WTC11 (cell line): ENCODE measurements at regions not wholly inside any gene's neighbourhood (a gene's known extent, or its start where the extent isn't known, plus 50 kb on each side); places are given as distances from the start of the nearest gene placed in this dataset.

Source experiments
- ATAC-seq: fragments of 200-7000 bp; cut with Tn5 transposase; 2 replicates; pipeline ENCODE4 v1.10.0; 2021; ENCODE audit warnings: mild to moderate bottlenecking, moderate library complexity
- CTCF ChIA-PET: fragments of 300-600 bp; sonication (Branson Sonifier 250); formaldehyde crosslinking; loops from one replicate; lab custom pipeline; 2021; ENCODE audit warnings: antibody characterized with exemption; lab: Charles Lee
- POLR2A ChIA-PET: fragments of 350-600 bp; sonication (Branson Sonifier 250); formaldehyde crosslinking; loops from one replicate; lab custom pipeline; 2021; ENCODE audit warnings: antibody characterized with exemption; lab: Charles Lee
- DNase-seq: peaks from one replicate; pipeline ENCODE4 v3.0.0; 2021; ENCODE audit warnings: low spot score
- H3K27ac Mint-ChIP-seq: 2 replicates; pipeline ENCODE4 v1.8.0; 2021; ENCODE audit warnings: mixed read lengths
- H3K27me3 Mint-ChIP-seq: 2 replicates; pipeline ENCODE4 v1.8.0; 2021; ENCODE audit warnings: low read depth, mild to moderate bottlenecking, moderate library complexity, mixed read lengths
- H3K36me3 Mint-ChIP-seq: 2 replicates; pipeline ENCODE4 v1.8.0; 2021; ENCODE audit warnings: mixed read lengths
- H3K4me1 Mint-ChIP-seq: 2 replicates; pipeline ENCODE4 v1.8.0; 2022; ENCODE audit warnings: mixed read lengths
- H3K4me3 Mint-ChIP-seq: 2 replicates; pipeline ENCODE4 v1.8.0; 2021; ENCODE audit warnings: mild to moderate bottlenecking, moderate library complexity, mixed read lengths
- H3K9me3 Mint-ChIP-seq: 2 replicates; pipeline ENCODE4 v1.8.0; 2021; ENCODE audit warnings: mixed read lengths
- ATF1 ChIP-seq: sonication (generic); formaldehyde crosslinking; IDR thresholded peaks from 2 replicates; pipeline ENCODE4 v1.8.1; 2023; ENCODE audit warnings: mild to moderate bottlenecking, moderate library complexity, missing genetic modification reagents
- CBFB ChIP-seq: sonication (generic); formaldehyde crosslinking; IDR thresholded peaks from 2 replicates; pipeline ENCODE4 v1.8.1; 2022; ENCODE audit warnings: mild to moderate bottlenecking, low read depth, missing genetic modification reagents
- ESRRA ChIP-seq: sonication (generic); formaldehyde crosslinking; IDR thresholded peaks from 2 replicates; pipeline ENCODE4 v1.8.1; 2022; ENCODE audit warnings: mild to moderate bottlenecking, missing genetic modification reagents, borderline replicate concordance
- FOXK1 ChIP-seq: sonication (generic); formaldehyde crosslinking; IDR thresholded peaks from 2 replicates; pipeline ENCODE4 v1.8.0; 2022; ENCODE audit warnings: mild to moderate bottlenecking, moderate library complexity, missing genetic modification reagents
- HMGA2 ChIP-seq: fragments of 250-450 bp; sonication (Bioruptor Pico); IDR thresholded peaks from 2 replicates; pipeline ENCODE4 v1.4.0; 2021; ENCODE audit warnings: mild to moderate bottlenecking, moderate library complexity
- JAZF1 ChIP-seq: fragments of 250-450 bp; sonication (Bioruptor Pico); IDR thresholded peaks from 2 replicates; pipeline ENCODE4 v1.9.0; 2021; ENCODE audit warnings: moderate library complexity, mild to moderate bottlenecking, inconsistent platforms
- NR1H2 ChIP-seq: sonication (generic); formaldehyde crosslinking; IDR thresholded peaks from 2 replicates; pipeline ENCODE4 v1.9.0; 2021; ENCODE audit warnings: mild to moderate bottlenecking, moderate library complexity, missing genetic modification reagents
- PRRX2 ChIP-seq: fragments of 250-450 bp; sonication (Bioruptor Pico); IDR thresholded peaks from 2 replicates; pipeline ENCODE4 v1.8.0; 2021; ENCODE audit warnings: mild to moderate bottlenecking
- RELA ChIP-seq: sonication (generic); formaldehyde crosslinking; IDR thresholded peaks from 2 replicates; pipeline ENCODE4 v1.8.1; 2022; ENCODE audit warnings: missing genetic modification reagents, mild to moderate bottlenecking, borderline replicate concordance
- SMAD4 ChIP-seq: sonication (generic); formaldehyde crosslinking; IDR thresholded peaks from 2 replicates; pipeline ENCODE4 v1.8.0; 2022; ENCODE audit warnings: mild to moderate bottlenecking, missing genetic modification reagents
- SP1 ChIP-seq: sonication (generic); formaldehyde crosslinking; conservative IDR thresholded peaks from 2 replicates; pipeline ENCODE4 v1.8.1; 2022; ENCODE audit warnings: missing genetic modification reagents
- TEAD4 ChIP-seq: sonication (generic); formaldehyde crosslinking; IDR thresholded peaks from 2 replicates; pipeline ENCODE4 v1.8.0; 2022; ENCODE audit warnings: mild to moderate bottlenecking, missing genetic modification reagents
- ZNF121 ChIP-seq: sonication (generic); formaldehyde crosslinking; IDR thresholded peaks from 2 replicates; pipeline ENCODE4 v1.8.0; 2023; ENCODE audit warnings: missing genetic modification reagents
- ZNF219 ChIP-seq: sonication (generic); formaldehyde crosslinking; IDR thresholded peaks from 2 replicates; pipeline ENCODE4 v1.8.0; 2023; ENCODE audit warnings: missing genetic modification reagents, mild to moderate bottlenecking, borderline replicate concordance
- ZNF232 ChIP-seq: sonication (generic); formaldehyde crosslinking; IDR thresholded peaks from 2 replicates; pipeline ENCODE4 v1.8.0; 2022; ENCODE audit warnings: mild to moderate bottlenecking, missing genetic modification reagents
- TF ChIP-seq, protein P1 (sequence below): sonication (generic); formaldehyde crosslinking; IDR thresholded peaks from 2 replicates; pipeline ENCODE4 v1.8.1; 2023; ENCODE audit warnings: mild to moderate bottlenecking, missing genetic modification reagents, moderate library complexity
- TF ChIP-seq, protein P2 (sequence below): sonication (generic); formaldehyde crosslinking; IDR thresholded peaks from 2 replicates; pipeline ENCODE4 v1.8.0; 2022; ENCODE audit warnings: mild to moderate bottlenecking, missing genetic modification reagents
- TF ChIP-seq, protein P3 (sequence below): sonication (generic); formaldehyde crosslinking; IDR thresholded peaks from 2 replicates; pipeline ENCODE4 v1.8.1; 2022; ENCODE audit warnings: mild to moderate bottlenecking, missing genetic modification reagents, moderate library complexity, borderline replicate concordance
- TF ChIP-seq, protein P4 (sequence below): sonication (generic); formaldehyde crosslinking; IDR thresholded peaks from 2 replicates; pipeline ENCODE4 v1.8.1; 2023; ENCODE audit warnings: mild to moderate bottlenecking, missing genetic modification reagents, borderline replicate concordance
- TF ChIP-seq, protein P5 (sequence below): sonication (generic); formaldehyde crosslinking; conservative IDR thresholded peaks from 2 replicates; pipeline ENCODE4 v1.8.1; 2022; ENCODE audit warnings: mild to moderate bottlenecking, missing genetic modification reagents
- TF ChIP-seq, protein P6 (sequence below): fragments of 250-450 bp; sonication (Bioruptor Pico); IDR thresholded peaks from 2 replicates; pipeline ENCODE4 v1.9.0; 2021; ENCODE audit warnings: mild to moderate bottlenecking, borderline replicate concordance
- TF ChIP-seq, protein P7 (sequence below): sonication (generic); formaldehyde crosslinking; IDR thresholded peaks from 2 replicates; pipeline ENCODE4 v1.8.0; 2022; ENCODE audit warnings: mild to moderate bottlenecking, missing genetic modification reagents

DNA sequence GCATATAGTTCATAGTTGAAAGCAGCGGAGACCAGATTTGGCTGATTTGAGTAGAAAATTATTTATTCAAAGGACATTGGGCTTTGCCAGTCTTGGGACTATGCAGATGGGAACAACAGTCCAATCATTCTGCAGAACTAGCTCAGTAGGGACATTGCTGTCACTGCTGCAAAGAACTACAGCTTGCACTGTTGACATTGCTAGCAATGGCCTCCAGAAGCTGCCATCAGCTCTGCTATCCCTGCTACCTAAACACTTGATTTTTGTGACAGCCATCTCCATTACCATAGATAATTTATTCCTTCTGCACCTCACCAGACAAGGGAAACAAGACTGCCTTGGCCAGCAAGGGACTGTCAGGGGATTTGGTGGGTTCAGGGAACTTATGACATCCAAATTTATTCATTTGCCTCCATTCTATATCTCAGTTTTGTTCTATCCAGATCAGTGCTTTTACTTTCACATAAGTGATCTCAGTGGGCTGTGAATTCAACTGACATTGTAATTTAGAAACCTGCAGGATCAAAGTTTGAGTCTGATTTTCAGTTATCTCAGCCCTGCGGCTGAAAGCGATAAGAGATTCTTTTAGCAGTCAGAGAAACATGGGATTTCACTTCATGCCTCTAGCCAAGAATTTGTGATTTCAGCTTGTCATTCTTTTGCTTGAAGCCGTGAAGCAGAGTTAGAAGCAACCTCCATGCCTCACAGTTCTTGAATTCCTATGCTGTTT lies 136.7 kb upstream of the FBXO33 start:
- DNase-seq (no peak), ATAC-seq (no peak)
- Mint-ChIP-seq H3K9me3 (peaks cover 4% of the 10 kb centered on the region), H3K4me3 (no peak overlapping the region), H3K27me3 (no peaks in the 10 kb centered on the region), H3K4me1 (no peaks in the 10 kb centered on the region), H3K27ac (no peak overlapping the region), H3K36me3 (no peaks in the 10 kb centered on the region)
- TF ChIP-seq JAZF1 (CRISPR knock-in tag), result no peak
- no peak for TF ChIP-seq CBFB (CRISPR knock-in tag)
- no peak for TF ChIP-seq NR1H2 (CRISPR knock-in tag)
- no peak for TF ChIP-seq FOXK1 (CRISPR knock-in tag)
- no peak for TF ChIP-seq HMGA2
- no peak for TF ChIP-seq ATF1 (CRISPR knock-in tag)
- TF ChIP-seq ZNF219 (CRISPR knock-in tag), result no peak
- CTCF ChIA-PET, result no interaction called here
- POLR2A ChIA-PET, result no interaction called here

DNA sequence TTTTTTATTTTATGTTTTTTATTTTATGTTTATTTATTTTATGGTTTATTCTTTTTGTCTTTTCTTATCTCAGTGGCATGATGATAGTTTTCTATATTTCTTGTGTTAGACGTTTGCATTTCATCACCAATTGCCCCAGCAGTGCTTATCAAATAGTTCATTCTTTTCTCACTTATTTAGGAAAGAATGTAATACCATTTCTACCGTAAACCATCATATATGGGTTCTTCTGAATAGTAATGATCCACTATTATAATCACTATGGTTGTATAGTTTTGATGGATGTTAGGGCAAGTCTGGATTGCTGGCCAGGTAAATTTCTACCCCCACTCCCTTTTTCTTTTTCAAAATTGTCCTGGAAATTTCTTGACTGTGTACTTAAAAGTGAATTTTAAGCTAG lies 134.6 kb upstream of the FBXO33 start:
- ChIA-PET CTCF (interaction anchor here (1.4 kb wide), 1 partner anchor 9 kb away, joined by 3 read pairs; no protein-coding TSS in a partner anchor), POLR2A (no interaction called here)
- peaks cover 4% of the 10 kb centered on the region for H3K9me3 Mint-ChIP-seq
- ATAC-seq (no peak), DNase-seq (no peak)
- H3K4me1 Mint-ChIP-seq, result no peaks in the 10 kb centered on the region
- no peak overlapping the region for H3K4me3 Mint-ChIP-seq
- H3K27me3 Mint-ChIP-seq, result no peaks in the 10 kb centered on the region
- H3K36me3 Mint-ChIP-seq, result no peaks in the 10 kb centered on the region
- H3K27ac Mint-ChIP-seq, result no peak overlapping the region
- no peak for TF ChIP-seq NR1H2 (CRISPR knock-in tag)
- no peak for TF ChIP-seq PRRX2 (CRISPR knock-in tag)
- TF ChIP-seq, protein P1, sequence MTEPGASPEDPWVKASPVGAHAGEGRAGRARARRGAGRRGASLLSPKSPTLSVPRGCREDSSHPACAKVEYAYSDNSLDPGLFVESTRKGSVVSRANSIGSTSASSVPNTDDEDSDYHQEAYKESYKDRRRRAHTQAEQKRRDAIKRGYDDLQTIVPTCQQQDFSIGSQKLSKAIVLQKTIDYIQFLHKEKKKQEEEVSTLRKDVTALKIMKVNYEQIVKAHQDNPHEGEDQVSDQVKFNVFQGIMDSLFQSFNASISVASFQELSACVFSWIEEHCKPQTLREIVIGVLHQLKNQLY (CRISPR knock-in tag), result no peak
- TF ChIP-seq, protein P2, sequence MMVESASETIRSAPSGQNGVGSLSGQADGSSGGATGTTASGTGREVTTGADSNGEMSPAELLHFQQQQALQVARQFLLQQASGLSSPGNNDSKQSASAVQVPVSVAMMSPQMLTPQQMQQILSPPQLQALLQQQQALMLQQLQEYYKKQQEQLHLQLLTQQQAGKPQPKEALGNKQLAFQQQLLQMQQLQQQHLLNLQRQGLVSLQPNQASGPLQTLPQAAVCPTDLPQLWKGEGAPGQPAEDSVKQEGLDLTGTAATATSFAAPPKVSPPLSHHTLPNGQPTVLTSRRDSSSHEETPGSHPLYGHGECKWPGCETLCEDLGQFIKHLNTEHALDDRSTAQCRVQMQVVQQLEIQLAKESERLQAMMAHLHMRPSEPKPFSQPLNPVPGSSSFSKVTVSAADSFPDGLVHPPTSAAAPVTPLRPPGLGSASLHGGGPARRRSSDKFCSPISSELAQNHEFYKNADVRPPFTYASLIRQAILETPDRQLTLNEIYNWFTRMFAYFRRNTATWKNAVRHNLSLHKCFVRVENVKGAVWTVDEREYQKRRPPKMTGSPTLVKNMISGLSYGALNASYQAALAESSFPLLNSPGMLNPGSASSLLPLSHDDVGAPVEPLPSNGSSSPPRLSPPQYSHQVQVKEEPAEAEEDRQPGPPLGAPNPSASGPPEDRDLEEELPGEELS (CRISPR knock-in tag), result no peak
- TF ChIP-seq, protein P3, sequence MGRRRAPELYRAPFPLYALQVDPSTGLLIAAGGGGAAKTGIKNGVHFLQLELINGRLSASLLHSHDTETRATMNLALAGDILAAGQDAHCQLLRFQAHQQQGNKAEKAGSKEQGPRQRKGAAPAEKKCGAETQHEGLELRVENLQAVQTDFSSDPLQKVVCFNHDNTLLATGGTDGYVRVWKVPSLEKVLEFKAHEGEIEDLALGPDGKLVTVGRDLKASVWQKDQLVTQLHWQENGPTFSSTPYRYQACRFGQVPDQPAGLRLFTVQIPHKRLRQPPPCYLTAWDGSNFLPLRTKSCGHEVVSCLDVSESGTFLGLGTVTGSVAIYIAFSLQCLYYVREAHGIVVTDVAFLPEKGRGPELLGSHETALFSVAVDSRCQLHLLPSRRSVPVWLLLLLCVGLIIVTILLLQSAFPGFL (CRISPR knock-in tag), result no peak
- TF ChIP-seq, protein P4, sequence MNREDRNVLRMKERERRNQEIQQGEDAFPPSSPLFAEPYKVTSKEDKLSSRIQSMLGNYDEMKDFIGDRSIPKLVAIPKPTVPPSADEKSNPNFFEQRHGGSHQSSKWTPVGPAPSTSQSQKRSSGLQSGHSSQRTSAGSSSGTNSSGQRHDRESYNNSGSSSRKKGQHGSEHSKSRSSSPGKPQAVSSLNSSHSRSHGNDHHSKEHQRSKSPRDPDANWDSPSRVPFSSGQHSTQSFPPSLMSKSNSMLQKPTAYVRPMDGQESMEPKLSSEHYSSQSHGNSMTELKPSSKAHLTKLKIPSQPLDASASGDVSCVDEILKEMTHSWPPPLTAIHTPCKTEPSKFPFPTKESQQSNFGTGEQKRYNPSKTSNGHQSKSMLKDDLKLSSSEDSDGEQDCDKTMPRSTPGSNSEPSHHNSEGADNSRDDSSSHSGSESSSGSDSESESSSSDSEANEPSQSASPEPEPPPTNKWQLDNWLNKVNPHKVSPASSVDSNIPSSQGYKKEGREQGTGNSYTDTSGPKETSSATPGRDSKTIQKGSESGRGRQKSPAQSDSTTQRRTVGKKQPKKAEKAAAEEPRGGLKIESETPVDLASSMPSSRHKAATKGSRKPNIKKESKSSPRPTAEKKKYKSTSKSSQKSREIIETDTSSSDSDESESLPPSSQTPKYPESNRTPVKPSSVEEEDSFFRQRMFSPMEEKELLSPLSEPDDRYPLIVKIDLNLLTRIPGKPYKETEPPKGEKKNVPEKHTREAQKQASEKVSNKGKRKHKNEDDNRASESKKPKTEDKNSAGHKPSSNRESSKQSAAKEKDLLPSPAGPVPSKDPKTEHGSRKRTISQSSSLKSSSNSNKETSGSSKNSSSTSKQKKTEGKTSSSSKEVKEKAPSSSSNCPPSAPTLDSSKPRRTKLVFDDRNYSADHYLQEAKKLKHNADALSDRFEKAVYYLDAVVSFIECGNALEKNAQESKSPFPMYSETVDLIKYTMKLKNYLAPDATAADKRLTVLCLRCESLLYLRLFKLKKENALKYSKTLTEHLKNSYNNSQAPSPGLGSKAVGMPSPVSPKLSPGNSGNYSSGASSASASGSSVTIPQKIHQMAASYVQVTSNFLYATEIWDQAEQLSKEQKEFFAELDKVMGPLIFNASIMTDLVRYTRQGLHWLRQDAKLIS, result no peak
- no peak for TF ChIP-seq TEAD4 (CRISPR knock-in tag)
- TF ChIP-seq ZNF219 (CRISPR knock-in tag), result no peak
- TF ChIP-seq ZNF121, result no peak
- TF ChIP-seq SP1 (CRISPR knock-in tag), result no peak
- TF ChIP-seq, protein P5, sequence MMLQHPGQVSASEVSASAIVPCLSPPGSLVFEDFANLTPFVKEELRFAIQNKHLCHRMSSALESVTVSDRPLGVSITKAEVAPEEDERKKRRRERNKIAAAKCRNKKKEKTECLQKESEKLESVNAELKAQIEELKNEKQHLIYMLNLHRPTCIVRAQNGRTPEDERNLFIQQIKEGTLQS (CRISPR knock-in tag), result no peak
- no peak for TF ChIP-seq ZNF232
- TF ChIP-seq ESRRA (CRISPR knock-in tag), result no peak
- TF ChIP-seq SMAD4 (CRISPR knock-in tag), result no peak
- TF ChIP-seq RELA (CRISPR knock-in tag), result no peak
- TF ChIP-seq, protein P6, sequence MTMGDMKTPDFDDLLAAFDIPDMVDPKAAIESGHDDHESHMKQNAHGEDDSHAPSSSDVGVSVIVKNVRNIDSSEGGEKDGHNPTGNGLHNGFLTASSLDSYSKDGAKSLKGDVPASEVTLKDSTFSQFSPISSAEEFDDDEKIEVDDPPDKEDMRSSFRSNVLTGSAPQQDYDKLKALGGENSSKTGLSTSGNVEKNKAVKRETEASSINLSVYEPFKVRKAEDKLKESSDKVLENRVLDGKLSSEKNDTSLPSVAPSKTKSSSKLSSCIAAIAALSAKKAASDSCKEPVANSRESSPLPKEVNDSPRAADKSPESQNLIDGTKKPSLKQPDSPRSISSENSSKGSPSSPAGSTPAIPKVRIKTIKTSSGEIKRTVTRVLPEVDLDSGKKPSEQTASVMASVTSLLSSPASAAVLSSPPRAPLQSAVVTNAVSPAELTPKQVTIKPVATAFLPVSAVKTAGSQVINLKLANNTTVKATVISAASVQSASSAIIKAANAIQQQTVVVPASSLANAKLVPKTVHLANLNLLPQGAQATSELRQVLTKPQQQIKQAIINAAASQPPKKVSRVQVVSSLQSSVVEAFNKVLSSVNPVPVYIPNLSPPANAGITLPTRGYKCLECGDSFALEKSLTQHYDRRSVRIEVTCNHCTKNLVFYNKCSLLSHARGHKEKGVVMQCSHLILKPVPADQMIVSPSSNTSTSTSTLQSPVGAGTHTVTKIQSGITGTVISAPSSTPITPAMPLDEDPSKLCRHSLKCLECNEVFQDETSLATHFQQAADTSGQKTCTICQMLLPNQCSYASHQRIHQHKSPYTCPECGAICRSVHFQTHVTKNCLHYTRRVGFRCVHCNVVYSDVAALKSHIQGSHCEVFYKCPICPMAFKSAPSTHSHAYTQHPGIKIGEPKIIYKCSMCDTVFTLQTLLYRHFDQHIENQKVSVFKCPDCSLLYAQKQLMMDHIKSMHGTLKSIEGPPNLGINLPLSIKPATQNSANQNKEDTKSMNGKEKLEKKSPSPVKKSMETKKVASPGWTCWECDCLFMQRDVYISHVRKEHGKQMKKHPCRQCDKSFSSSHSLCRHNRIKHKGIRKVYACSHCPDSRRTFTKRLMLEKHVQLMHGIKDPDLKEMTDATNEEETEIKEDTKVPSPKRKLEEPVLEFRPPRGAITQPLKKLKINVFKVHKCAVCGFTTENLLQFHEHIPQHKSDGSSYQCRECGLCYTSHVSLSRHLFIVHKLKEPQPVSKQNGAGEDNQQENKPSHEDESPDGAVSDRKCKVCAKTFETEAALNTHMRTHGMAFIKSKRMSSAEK, result no peak
- TF ChIP-seq, protein P7, sequence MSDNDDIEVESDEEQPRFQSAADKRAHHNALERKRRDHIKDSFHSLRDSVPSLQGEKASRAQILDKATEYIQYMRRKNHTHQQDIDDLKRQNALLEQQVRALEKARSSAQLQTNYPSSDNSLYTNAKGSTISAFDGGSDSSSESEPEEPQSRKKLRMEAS, result no peak
